Osteoblast (primary cell): ENCODE measurements at regions not wholly inside any gene's neighbourhood (a gene's known extent, or its start where the extent isn't known, plus 50 kb on each side); places are given as distances from the start of the nearest gene placed in this dataset.

ENCODE experiments used
- DNase-seq: peaks from one replicate; pipeline ENCODE4 v3.0.0; 2011; ENCODE audit warnings: low spot score, mixed read lengths; ENCODE audit not compliant: insufficient read length; ENCODE audit errors: missing footprints
- H2AFZ ChIP-seq: 2 replicates; pipeline ENCODE4 v1.6.0; 2011; ENCODE audit warnings: mild to moderate bottlenecking, low read length
- H3K27ac ChIP-seq: 2 replicates; pipeline ENCODE4 v1.5.1; 2011; ENCODE audit warnings: mild to moderate bottlenecking, low read depth, low read length, moderate library complexity
- H3K27me3 ChIP-seq: 2 replicates; pipeline ENCODE4 v1.6.0; 2012; ENCODE audit warnings: mild to moderate bottlenecking, control low read depth, inconsistent platforms, low read length, moderate library complexity; ENCODE audit not compliant: insufficient read depth
- H3K36me3 ChIP-seq: 2 replicates; pipeline ENCODE4 v1.5.1; 2011; ENCODE audit warnings: mild to moderate bottlenecking, low read length, control low read depth, moderate library complexity; ENCODE audit not compliant: insufficient read depth
- H3K4me1 ChIP-seq: 2 replicates; pipeline ENCODE4 v1.5.1; 2011; ENCODE audit warnings: mild to moderate bottlenecking, low read length, control low read depth, moderate library complexity; ENCODE audit not compliant: insufficient read depth
- H3K4me2 ChIP-seq: 2 replicates; pipeline ENCODE4 v1.6.0; 2011; ENCODE audit warnings: mild to moderate bottlenecking, low read length; ENCODE audit not compliant: insufficient read depth
- H3K4me3 ChIP-seq: fragments of 200-600 bp; sonication (generic); 3 replicates; pipeline ENCODE4 v1.5.1; 2012; ENCODE audit warnings: mild to moderate bottlenecking, low read length, inconsistent platforms; ENCODE audit not compliant: insufficient read depth
- H3K79me2 ChIP-seq: 2 replicates; pipeline ENCODE4 v1.6.0; 2012; ENCODE audit warnings: mild to moderate bottlenecking, low read length, control low read depth, inconsistent platforms; ENCODE audit not compliant: insufficient read depth
- H3K9me3 ChIP-seq: 2 replicates; pipeline ENCODE4 v1.5.1; 2011; ENCODE audit warnings: low read depth, low read length, control low read depth
- H4K20me1 ChIP-seq: 2 replicates; pipeline ENCODE4 v1.6.0; 2012; ENCODE audit warnings: mild to moderate bottlenecking, low read length, control low read depth; ENCODE audit not compliant: insufficient read depth
- CTCF ChIP-seq: IDR thresholded peaks from 2 replicates; pipeline ENCODE4 v1.5.1; 2011; ENCODE audit warnings: mild to moderate bottlenecking, low read depth, low read length, moderate library complexity; ENCODE audit errors: extremely low read depth

- no peaks in the 10 kb centered on the region for H3K27me3 ChIP-seq
Observed at GRCh38 chr1:214935258-214935657, 147.3 kb upstream of the KCNK2 start.

GRCh38 chr1:214939180-214939579 lies 143.4 kb upstream of the KCNK2 start:
- Histone ChIP-seq H3K36me3 (no peaks in the 10 kb centered on the region), H3K4me3 (no peak overlapping the region), H3K4me2 (no peak overlapping the region), H3K79me2 (no peaks in the 10 kb centered on the region), H3K27ac (no peak overlapping the region), H3K9me3 (no peaks in the 10 kb centered on the region), H3K27me3 (no peaks in the 10 kb centered on the region), H3K4me1 (no peaks in the 10 kb centered on the region), H4K20me1 (no peaks in the 10 kb centered on the region), H2AFZ (peak overlapping the region; percentile 54)
- no peak for DNase-seq
- no peak for TF ChIP-seq CTCF

More at GRCh38 chr1:214935258-214935657, 147.3 kb upstream of the KCNK2 start:
- Histone ChIP-seq H3K27ac (no peak overlapping the region), H4K20me1 (no peaks in the 10 kb centered on the region), H3K4me2 (no peak overlapping the region), H3K4me1 (no peaks in the 10 kb centered on the region), H2AFZ (no peak overlapping the region), H3K4me3 (no peak overlapping the region), H3K79me2 (no peaks in the 10 kb centered on the region), H3K36me3 (no peaks in the 10 kb centered on the region), H3K9me3 (no peaks in the 10 kb centered on the region)
- no peak for TF ChIP-seq CTCF
- DNase-seq, result no peak

- H3K9me3 ChIP-seq, result no peaks in the 10 kb centered on the region
- H3K36me3 ChIP-seq, result no peaks in the 10 kb centered on the region
Observed at GRCh38 chr1:214941061-214941460, 141.5 kb upstream of the KCNK2 start.

GRCh38 chr1:214943054-214943453 lies 139.5 kb upstream of the KCNK2 start:
- H3K27me3 ChIP-seq, result no peaks in the 10 kb centered on the region
- no peak for DNase-seq
- no peaks in the 10 kb centered on the region for H3K36me3 ChIP-seq
- no peaks in the 10 kb centered on the region for H3K9me3 ChIP-seq
- no peak overlapping the region for H3K4me2 ChIP-seq
- H3K27ac ChIP-seq, result no peak overlapping the region
- no peak overlapping the region for H2AFZ ChIP-seq
- no peaks in the 10 kb centered on the region for H3K4me1 ChIP-seq
- no peak overlapping the region for H3K4me3 ChIP-seq
- no peaks in the 10 kb centered on the region for H4K20me1 ChIP-seq
- TF ChIP-seq CTCF, result no peak
- H3K79me2 ChIP-seq, result no peaks in the 10 kb centered on the region

More at GRCh38 chr1:214941061-214941460, 141.5 kb upstream of the KCNK2 start:
- no peaks in the 10 kb centered on the region for H3K27me3 ChIP-seq
- no peak overlapping the region for H3K4me3 ChIP-seq
- no peak overlapping the region for H3K4me2 ChIP-seq
- TF ChIP-seq CTCF, result no peak
- no peaks in the 10 kb centered on the region for H3K79me2 ChIP-seq
- H3K4me1 ChIP-seq, result no peaks in the 10 kb centered on the region
- no peak overlapping the region for H2AFZ ChIP-seq
- H3K27ac ChIP-seq, result no peak overlapping the region
- H4K20me1 ChIP-seq, result no peaks in the 10 kb centered on the region
- no peak for DNase-seq
